Cardiac muscle cell (in vitro differentiated cells and primary cell): ENCODE measurements at regions not wholly inside any gene's neighbourhood (a gene's known extent, or its start where the extent isn't known, plus 50 kb on each side); places are given as distances from the start of the nearest gene placed in this dataset.

ENCODE experiments used
- DNase-seq, 2 donors: peaks; one replicate each; pipeline versions ENCODE4 v3.0.0 to v3.0.0-alpha.2; 2010 to 2017; ENCODE audit warnings: low read depth in 1 of 2, low spot score in 1 of 2
- H3K27ac ChIP-seq: fragments of 200-600 bp; sonication (generic); 2 replicates; pipeline ENCODE4 v1.5.1; 2016
- H3K27me3 ChIP-seq: fragments of 200-600 bp; sonication (generic); 2 replicates; pipeline ENCODE4 v1.6.0; 2016; ENCODE audit warnings: control low read depth
- H3K36me3 ChIP-seq: fragments of 200-600 bp; sonication (generic); 2 replicates; pipeline ENCODE4 v1.5.1; 2016; ENCODE audit warnings: control low read depth
- H3K4me1 ChIP-seq: fragments of 200-600 bp; sonication (generic); 2 replicates; pipeline ENCODE4 v1.8.1; 2017; ENCODE audit warnings: low read depth, mild to moderate bottlenecking, mixed run types
- H3K4me3 ChIP-seq: fragments of 200-600 bp; sonication (generic); 2 replicates; pipeline ENCODE4 v1.5.1; 2016; ENCODE audit warnings: mild to moderate bottlenecking
- H3K9me3 ChIP-seq: fragments of 200-600 bp; sonication (generic); 2 replicates; pipeline ENCODE4 v1.5.1; 2017; ENCODE audit warnings: low read depth, mild to moderate bottlenecking, control low read depth
- CTCF ChIP-seq: IDR thresholded peaks from 2 replicates; pipeline ENCODE4 v1.5.1; 2012; ENCODE audit warnings: low read depth, mild to moderate bottlenecking, low read length

DNA sequence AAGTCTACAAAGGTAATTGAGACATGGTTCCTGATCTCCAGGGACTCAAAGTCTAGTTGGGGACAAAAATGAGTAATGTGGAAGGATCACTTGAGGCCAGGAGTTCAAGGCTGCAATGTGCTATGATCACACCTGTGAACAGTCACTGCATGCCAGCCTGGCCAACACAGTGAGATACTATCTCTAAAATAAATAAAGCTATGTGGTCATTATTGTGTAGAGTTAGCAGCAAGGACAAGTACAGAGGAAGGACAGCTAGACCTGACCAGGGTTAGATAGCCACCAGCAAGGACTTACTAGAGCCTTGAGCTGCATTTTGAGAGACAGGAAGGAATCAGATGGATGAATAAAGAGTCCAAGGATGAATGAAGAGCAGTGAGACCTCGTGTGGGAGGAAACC is 166.5 kb downstream of the MINAR1 start:
- no peak for TF ChIP-seq CTCF

GRCh38 chr15:79601405-79602086 is 169.4 kb downstream of the MINAR1 start:
- DNase-seq = no peak
- no peaks in the 10 kb centered on the region for H3K9me3 ChIP-seq
- no peaks in the 10 kb centered on the region for H3K36me3 ChIP-seq
- peaks cover 17% of the 10 kb centered on the region for H3K4me1 ChIP-seq
- no peaks in the 10 kb centered on the region for H3K27me3 ChIP-seq
- no peak for TF ChIP-seq CTCF
- H3K27ac ChIP-seq = peak overlapping the region; percentile 67
- no peak overlapping the region for H3K4me3 ChIP-seq

More for the DNA sequence above, 166.5 kb downstream of the MINAR1 start:
- H3K4me3 ChIP-seq = no peak overlapping the region
- peaks cover 16% of the 10 kb centered on the region for H3K4me1 ChIP-seq
- H3K27ac ChIP-seq = no peak overlapping the region
- H3K9me3 ChIP-seq = no peaks in the 10 kb centered on the region
- no peaks in the 10 kb centered on the region for H3K27me3 ChIP-seq
- no peaks in the 10 kb centered on the region for H3K36me3 ChIP-seq
- DNase-seq = no peak

- no peaks in the 10 kb centered on the region for H3K27me3 ChIP-seq
- no peak overlapping the region for H3K4me3 ChIP-seq
- TF ChIP-seq CTCF = no peak
- peak overlapping the region; percentile 67 for H3K27ac ChIP-seq
- H3K4me1 ChIP-seq = peaks cover 17% of the 10 kb centered on the region
- H3K36me3 ChIP-seq = no peaks in the 10 kb centered on the region
- no peak for DNase-seq
- no peaks in the 10 kb centered on the region for H3K9me3 ChIP-seq
Measured at GRCh38 chr15:79602180-79602579, 170.0 kb downstream of the MINAR1 start.

DNA sequence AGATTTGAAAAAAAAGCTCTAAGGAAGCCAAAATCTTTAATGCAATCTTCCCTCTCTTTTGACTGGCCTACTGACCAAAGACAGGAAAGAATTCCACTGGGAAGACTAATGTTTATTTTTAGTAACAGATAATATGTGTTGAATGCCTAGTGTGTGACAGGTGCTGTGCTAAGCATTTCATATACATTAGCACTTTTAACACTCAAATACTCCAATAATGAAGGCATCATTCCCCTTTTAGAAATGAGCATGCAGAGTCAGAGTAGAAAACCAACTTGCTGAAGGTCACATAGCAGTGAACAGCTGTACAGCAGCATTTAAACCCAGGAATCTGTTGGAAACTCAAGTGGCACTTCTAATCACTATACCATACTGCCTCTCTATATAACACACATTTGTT is 170.6 kb downstream of the MINAR1 start:
- peak overlapping the region; percentile 67 for H3K27ac ChIP-seq
- TF ChIP-seq CTCF = no peak
- H3K9me3 ChIP-seq = no peaks in the 10 kb centered on the region
- H3K36me3 ChIP-seq = no peaks in the 10 kb centered on the region
- peaks cover 17% of the 10 kb centered on the region for H3K4me1 ChIP-seq
- no peaks in the 10 kb centered on the region for H3K27me3 ChIP-seq
- no peak overlapping the region for H3K4me3 ChIP-seq
- peak in 1 of 2 donors; percentile 58 for DNase-seq

GRCh38 chr15:79606831-79607355 is 174.8 kb downstream of the MINAR1 start:
- Histone ChIP-seq H3K27me3 (no peaks in the 10 kb centered on the region), H3K4me3 (no peak overlapping the region), H3K9me3 (no peaks in the 10 kb centered on the region), H3K36me3 (no peaks in the 10 kb centered on the region), H3K27ac (no peak overlapping the region), H3K4me1 (peaks cover 17% of the 10 kb centered on the region)
- TF ChIP-seq CTCF = no peak
- DNase-seq = no peak
